ENCODE measurements at regions not wholly inside any gene's neighbourhood (a gene's known extent, or its start where the extent isn't known, plus 50 kb on each side); places are given as distances from the start of the nearest gene placed in this dataset.

GRCh38 chr4:156154978-156155377, 201.3 kb upstream of the CTSO start:
- no peak for TF ChIP-seq CTCF (IDR thresholded peaks at IDR 0.05)
- TF ChIP-seq POLR2A (IDR thresholded peaks at IDR 0.05): no peak

Data from lower leg skin (tissue), 3 donors.